Calu3 (cell line): ENCODE measurements at regions not wholly inside any gene's neighbourhood (a gene's known extent, or its start where the extent isn't known, plus 50 kb on each side); places are given as distances from the start of the nearest gene placed in this dataset.
"Not testable (repeated sequence)": the region's sequence is repeated elsewhere in the genome, so short reads cannot be mapped to it uniquely, and the experiment has no call there.

Experiments used
- BruUV-seq: library from RNA; stranded (reverse); fragments of 400-500 nt; replicated peaks from 2 replicates; lab custom pipeline; 2021; lab: Mats Ljungman, UMichigan
- CTCF ChIA-PET: fragments of 300-600 bp; sonication (Branson Sonifier 250); formaldehyde crosslinking; loops from one replicate; lab custom pipeline; 2022; ENCODE audit warnings: antibody characterized with exemption; lab: Charles Lee
- DNase-seq: peaks from one replicate; pipeline ENCODE4 v3.0.0; 2022
- H3K27ac Mint-ChIP-seq: one replicate; pipeline ENCODE4 v1.8.0; 2022; ENCODE audit warnings: mixed read lengths; ENCODE audit not compliant: unreplicated experiment
- H3K27me3 Mint-ChIP-seq: one replicate; pipeline ENCODE4 v1.8.0; 2022; ENCODE audit warnings: mixed read lengths; ENCODE audit not compliant: unreplicated experiment
- H3K36me3 Mint-ChIP-seq: one replicate; pipeline ENCODE4 v1.8.0; 2022; ENCODE audit warnings: mild to moderate bottlenecking, moderate library complexity, mixed read lengths; ENCODE audit not compliant: insufficient read depth, unreplicated experiment
- H3K4me1 Mint-ChIP-seq: one replicate; pipeline ENCODE4 v1.8.0; 2022; ENCODE audit warnings: mild to moderate bottlenecking, low read depth, mixed read lengths; ENCODE audit not compliant: unreplicated experiment
- H3K4me3 Mint-ChIP-seq: one replicate; pipeline ENCODE4 v1.8.0; 2022; ENCODE audit warnings: mild to moderate bottlenecking, low read depth, moderate library complexity, mixed read lengths; ENCODE audit not compliant: unreplicated experiment
- H3K9me3 Mint-ChIP-seq: one replicate; pipeline ENCODE4 v1.8.0; 2022; ENCODE audit warnings: low read depth, mixed read lengths; ENCODE audit not compliant: unreplicated experiment
- intact Hi-C: fragments of 100-400 bp; cut with micrococcal nuclease; formaldehyde crosslinking; loops from one replicate; pipeline ENCODE4 v1.10.0; 2022; ENCODE audit not compliant: unreplicated experiment
- TF ChIP-seq, protein P1 (sequence below): fragments of 200-600 bp; IDR thresholded peaks from one replicate; pipeline ENCODE4 v1.8.0; 2022; ENCODE audit warnings: antibody characterized with exemption; ENCODE audit not compliant: unreplicated experiment

DNA sequence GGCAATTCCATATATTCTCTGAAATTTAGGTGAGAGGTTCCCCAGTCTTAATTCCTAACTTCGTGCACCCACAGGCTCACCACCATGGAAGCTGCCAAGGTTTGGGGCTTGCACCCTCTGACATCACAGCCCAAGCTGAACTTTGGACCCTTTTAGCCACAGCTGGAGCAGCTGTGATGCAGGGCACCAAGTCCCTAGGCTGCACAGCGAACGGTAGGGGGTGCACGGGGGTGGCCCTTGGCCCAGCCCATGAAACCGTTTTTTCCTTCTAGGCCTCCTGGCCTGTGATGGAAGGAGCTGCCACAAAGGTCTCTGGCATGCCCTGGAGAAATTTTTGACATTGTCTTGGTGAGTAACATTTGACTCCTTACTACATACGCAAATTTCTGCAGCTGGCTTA is 251.9 kb upstream of the GRM3 start:
- intact Hi-C loops, result no loop called here
- H3K27me3 Mint-ChIP-seq, result peaks cover 7% of the 10 kb centered on the region
- H3K27ac Mint-ChIP-seq, result no peak overlapping the region
- H3K4me3 Mint-ChIP-seq, result no peak overlapping the region
- H3K4me1 Mint-ChIP-seq, result no peaks in the 10 kb centered on the region
- no TSS peak for BruUV-seq
- H3K9me3 Mint-ChIP-seq, result peaks cover 8% of the 10 kb centered on the region
- DNase-seq, result no peak
- CTCF ChIA-PET, result no interaction called here
- no peaks in the 10 kb centered on the region for H3K36me3 Mint-ChIP-seq
- TF ChIP-seq, protein P1, sequence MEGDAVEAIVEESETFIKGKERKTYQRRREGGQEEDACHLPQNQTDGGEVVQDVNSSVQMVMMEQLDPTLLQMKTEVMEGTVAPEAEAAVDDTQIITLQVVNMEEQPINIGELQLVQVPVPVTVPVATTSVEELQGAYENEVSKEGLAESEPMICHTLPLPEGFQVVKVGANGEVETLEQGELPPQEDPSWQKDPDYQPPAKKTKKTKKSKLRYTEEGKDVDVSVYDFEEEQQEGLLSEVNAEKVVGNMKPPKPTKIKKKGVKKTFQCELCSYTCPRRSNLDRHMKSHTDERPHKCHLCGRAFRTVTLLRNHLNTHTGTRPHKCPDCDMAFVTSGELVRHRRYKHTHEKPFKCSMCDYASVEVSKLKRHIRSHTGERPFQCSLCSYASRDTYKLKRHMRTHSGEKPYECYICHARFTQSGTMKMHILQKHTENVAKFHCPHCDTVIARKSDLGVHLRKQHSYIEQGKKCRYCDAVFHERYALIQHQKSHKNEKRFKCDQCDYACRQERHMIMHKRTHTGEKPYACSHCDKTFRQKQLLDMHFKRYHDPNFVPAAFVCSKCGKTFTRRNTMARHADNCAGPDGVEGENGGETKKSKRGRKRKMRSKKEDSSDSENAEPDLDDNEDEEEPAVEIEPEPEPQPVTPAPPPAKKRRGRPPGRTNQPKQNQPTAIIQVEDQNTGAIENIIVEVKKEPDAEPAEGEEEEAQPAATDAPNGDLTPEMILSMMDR, result no peak

DNA sequence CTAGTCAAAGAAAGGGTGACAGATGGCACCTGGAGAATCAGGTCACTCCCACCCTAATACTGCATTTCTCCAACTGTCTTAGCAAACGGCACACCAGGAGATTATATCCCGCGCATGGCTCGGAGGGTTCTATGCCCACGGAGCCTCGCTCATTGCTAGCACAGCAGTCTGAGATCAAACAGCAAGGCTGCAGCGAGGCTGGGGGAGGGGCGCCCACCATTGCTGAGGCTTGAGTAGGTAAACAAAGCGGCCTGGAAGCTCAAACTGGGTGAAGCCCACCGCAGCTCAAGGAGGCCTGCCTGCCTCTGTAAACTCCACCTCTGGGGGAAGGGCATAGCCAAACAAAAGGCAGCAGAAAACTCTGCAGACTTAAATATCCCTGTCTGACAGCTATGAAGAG is 268.1 kb upstream of the GRM3 start:
- H3K9me3 Mint-ChIP-seq, H3K36me3 Mint-ChIP-seq, intact Hi-C loops, H3K4me3 Mint-ChIP-seq, BruUV-seq, DNase-seq, H3K27ac Mint-ChIP-seq, CTCF ChIA-PET, H3K4me1 Mint-ChIP-seq: not testable (repeated sequence)
- peaks cover 12% of the 10 kb centered on the region for H3K27me3 Mint-ChIP-seq

DNA sequence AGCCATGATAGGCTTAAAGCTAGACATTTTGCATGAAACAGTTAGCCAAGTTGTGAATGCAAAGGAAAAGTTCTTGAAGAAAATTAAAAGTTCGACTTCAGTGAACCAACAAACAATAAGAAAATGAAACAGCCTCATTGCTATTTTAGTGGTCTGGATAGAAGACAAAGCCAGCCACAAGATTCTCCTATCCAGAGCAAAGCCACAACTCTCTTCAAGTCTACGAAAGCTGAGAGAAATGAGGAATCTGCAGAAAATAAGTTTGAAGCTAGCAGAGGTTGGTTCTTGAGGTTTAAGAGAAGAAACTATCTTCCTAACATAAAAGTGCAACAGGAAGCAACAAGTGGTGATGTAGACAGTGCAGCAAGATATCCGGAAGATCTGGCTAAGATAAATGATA is 271.4 kb upstream of the GRM3 start:
- BruUV-seq, result no TSS peak
- Mint-ChIP-seq H3K4me1 (no peaks in the 10 kb centered on the region), H3K4me3 (no peak overlapping the region), H3K9me3 (no peaks in the 10 kb centered on the region), H3K36me3 (no peaks in the 10 kb centered on the region), H3K27ac (no peak overlapping the region), H3K27me3 (no peaks in the 10 kb centered on the region)
- intact Hi-C loops, result no loop called here
- TF ChIP-seq, protein P1, result no peak
- CTCF ChIA-PET, result no interaction called here
- DNase-seq, result no peak

DNA sequence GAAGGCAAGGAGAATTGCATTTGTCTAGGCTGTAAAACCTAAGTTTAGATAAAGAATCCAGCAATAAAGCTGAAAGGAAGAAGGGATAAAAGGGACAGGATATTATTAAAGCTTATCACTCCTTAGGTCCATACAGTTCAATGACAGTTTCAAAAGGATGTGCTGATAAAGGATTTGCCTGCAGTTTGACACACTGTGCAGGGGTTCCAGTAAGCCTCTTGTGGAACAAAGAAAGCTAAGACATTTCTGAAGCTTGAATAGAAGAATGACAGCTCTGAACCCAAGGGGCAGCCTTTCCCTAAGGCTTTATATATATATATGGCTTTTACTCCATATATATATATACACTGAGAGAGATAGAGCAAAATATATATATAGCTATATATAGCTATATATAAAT is 276.8 kb upstream of the GRM3 start:
- no TSS peak for BruUV-seq
- intact Hi-C loops, result no loop called here
- TF ChIP-seq, protein P1, result no peak
- H3K27ac Mint-ChIP-seq, result no peak overlapping the region
- no peaks in the 10 kb centered on the region for H3K36me3 Mint-ChIP-seq
- CTCF ChIA-PET, result no interaction called here
- no peaks in the 10 kb centered on the region for H3K4me1 Mint-ChIP-seq
- DNase-seq, result no peak
- no peak overlapping the region for H3K4me3 Mint-ChIP-seq
- no peaks in the 10 kb centered on the region for H3K27me3 Mint-ChIP-seq
- H3K9me3 Mint-ChIP-seq, result no peaks in the 10 kb centered on the region

DNA sequence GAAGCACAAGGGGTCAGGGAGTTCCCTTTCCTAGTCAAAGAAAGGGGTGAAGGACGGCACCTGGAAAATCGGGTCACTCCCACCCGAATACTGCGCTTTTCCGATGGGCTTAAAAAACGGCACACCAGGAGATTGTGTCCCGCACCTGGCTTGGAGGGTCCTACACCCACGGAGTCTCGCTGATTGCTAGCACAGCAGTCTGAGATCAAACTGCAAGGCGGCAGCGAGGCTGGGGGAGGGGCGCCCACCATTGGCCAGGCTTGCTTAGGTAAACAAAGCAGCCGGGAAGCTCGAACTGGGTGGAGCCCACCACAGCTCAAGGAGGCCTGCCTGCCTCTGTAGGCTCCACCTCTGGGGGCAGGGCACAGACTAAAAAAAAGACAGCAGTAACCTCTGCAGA is 303.3 kb upstream of the GRM3 start:
- H3K27me3 Mint-ChIP-seq, BruUV-seq, H3K4me1 Mint-ChIP-seq, intact Hi-C loops, H3K27ac Mint-ChIP-seq, H3K36me3 Mint-ChIP-seq, DNase-seq, CTCF ChIA-PET, H3K9me3 Mint-ChIP-seq, H3K4me3 Mint-ChIP-seq: not testable (repeated sequence)
